ENCODE measurements at regions not wholly inside any gene's neighbourhood (a gene's known extent, or its start where the extent isn't known, plus 50 kb on each side); places are given as distances from the start of the nearest gene placed in this dataset.

- TF ChIP-seq CTCF (IDR thresholded peaks at IDR 0.05) (no peak), POLR2A (IDR thresholded peaks at IDR 0.05) (no peak), EP300 (IDR thresholded peaks at IDR 0.05) (no peak), POLR2AphosphoS5 (IDR thresholded peaks at IDR 0.05) (no peak)
These were observed 151.3 kb downstream of the BTG1 start for GRCh38 chr12:91994208-91994797.

Data from sigmoid colon (tissue), 4 donors.